ENCODE measurements at regions not wholly inside any gene's neighbourhood (a gene's known extent, or its start where the extent isn't known, plus 50 kb on each side); places are given as distances from the start of the nearest gene placed in this dataset.

GRCh38 chr5:54775645-54776044, 209.7 kb downstream of the ESM1 start:
- in situ Hi-C loops (cut with MboI; ENCODE audit: low sequenced_read_pairs) = no loop called here

DNA sequence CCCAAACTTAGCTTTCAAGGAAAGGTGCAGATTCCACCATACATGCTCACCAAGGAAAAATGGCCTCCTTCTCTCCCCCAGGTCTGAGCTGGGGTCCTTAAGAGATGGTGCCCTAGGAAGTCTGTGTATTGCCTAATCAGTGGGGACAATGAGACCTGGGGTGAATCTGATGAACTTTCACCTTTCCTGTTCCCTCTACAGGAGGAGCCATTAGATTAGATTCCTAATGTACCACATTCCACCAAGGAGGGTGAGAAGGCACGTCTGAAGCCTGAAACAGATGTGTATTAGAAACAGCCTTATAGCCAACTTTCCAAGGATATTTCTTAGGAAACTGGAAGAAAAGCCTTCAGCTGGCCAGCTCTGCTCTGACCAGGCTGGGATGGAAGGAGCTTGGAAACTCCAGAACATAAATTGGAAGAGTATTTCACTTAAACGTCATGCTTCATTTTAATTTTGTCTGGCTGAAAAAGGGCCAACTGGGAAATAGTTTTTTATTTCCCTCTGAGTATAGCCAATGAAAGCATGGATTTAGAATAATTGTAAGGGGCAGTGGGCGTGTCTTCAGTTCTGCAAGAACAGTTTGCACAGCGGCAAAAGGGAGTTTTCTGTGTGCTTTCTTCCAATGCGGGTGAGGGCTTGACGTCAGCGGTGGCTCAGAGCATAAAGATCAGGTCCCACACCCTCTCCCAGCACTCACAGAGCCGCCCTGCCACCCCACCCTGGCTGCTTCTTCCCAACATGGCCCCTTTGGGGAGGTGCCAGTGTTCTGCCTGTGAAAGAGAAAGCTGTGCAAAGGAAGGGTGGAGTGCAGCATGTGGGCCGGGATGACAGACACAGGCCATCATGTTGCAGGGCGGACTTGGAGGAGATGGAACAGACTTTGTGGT, 210.9 kb downstream of the ESM1 start:
- in situ Hi-C loops (cut with MboI; ENCODE audit: low sequenced_read_pairs) = no loop called here

DNA sequence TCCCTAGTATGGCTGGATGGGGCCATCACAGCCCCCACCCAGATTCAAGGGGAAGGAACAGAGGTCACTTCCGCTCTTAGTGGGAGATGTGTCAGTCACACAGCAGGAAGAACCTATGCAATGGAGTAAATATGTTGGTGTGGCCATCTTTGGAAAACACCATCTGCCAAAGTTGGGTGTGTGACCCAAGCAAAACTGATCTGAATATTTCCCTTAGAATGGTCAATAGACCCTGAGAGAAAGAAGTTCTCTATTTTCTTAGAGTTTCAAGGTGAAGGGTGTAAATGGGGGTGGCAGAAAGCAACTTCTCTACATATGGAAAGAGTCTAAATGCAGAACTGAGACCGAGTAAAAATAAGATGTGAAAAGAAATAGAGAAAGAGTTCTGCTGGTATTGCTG, 212.7 kb downstream of the ESM1 start:
- in situ Hi-C loops (cut with MboI; ENCODE audit: low sequenced_read_pairs) = no loop called here

- in situ Hi-C loops (cut with MboI; ENCODE audit: low sequenced_read_pairs) = no loop called here
Observed at GRCh38 chr5:54772231-54772630, 213.2 kb downstream of the ESM1 start.

GRCh38 chr5:54769746-54770145, 215.6 kb downstream of the ESM1 start:
- in situ Hi-C loops (cut with MboI; ENCODE audit: low sequenced_read_pairs) = no loop called here

- in situ Hi-C loops (cut with MboI; ENCODE audit: low sequenced_read_pairs) = no loop called here
Observed at GRCh38 chr5:54769072-54769471, 216.3 kb downstream of the ESM1 start.

GRCh38 chr5:54766748-54767147, 218.6 kb downstream of the ESM1 start:
- in situ Hi-C loops (cut with MboI; ENCODE audit: low sequenced_read_pairs) = no loop called here

- in situ Hi-C loops (cut with MboI; ENCODE audit: low sequenced_read_pairs) = no loop called here
Observed at GRCh38 chr5:54765165-54766028, 220.0 kb downstream of the ESM1 start.

GRCh38 chr5:54764102-54765090, 221.0 kb downstream of the ESM1 start:
- in situ Hi-C loops (cut with MboI; ENCODE audit: low sequenced_read_pairs) = no loop called here

DNA sequence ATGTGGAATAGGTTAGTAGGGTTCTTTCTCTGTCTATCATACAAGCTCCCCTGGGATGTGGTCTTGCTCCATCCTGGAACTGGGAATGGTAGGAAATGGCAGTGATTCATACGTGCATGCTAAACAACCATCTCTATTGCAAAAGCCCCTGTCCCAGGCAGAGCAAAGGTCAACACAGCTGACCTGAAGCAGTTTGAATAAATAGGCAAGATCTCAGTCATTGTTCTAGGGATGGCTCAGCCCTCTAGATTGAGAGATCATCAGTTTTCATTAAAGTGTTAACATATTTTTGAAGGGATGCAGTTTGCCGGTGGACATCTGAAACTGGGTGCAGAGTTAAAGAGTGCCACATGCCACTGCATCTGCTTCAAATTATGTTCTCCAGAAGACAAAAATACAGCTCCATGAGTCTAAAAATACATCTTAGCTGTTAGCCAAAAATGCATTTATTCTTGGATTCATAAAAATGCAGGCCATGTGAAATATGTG, 224.1 kb downstream of the ESM1 start:
- in situ Hi-C loops (cut with MboI; ENCODE audit: low sequenced_read_pairs) = no loop called here

DNA sequence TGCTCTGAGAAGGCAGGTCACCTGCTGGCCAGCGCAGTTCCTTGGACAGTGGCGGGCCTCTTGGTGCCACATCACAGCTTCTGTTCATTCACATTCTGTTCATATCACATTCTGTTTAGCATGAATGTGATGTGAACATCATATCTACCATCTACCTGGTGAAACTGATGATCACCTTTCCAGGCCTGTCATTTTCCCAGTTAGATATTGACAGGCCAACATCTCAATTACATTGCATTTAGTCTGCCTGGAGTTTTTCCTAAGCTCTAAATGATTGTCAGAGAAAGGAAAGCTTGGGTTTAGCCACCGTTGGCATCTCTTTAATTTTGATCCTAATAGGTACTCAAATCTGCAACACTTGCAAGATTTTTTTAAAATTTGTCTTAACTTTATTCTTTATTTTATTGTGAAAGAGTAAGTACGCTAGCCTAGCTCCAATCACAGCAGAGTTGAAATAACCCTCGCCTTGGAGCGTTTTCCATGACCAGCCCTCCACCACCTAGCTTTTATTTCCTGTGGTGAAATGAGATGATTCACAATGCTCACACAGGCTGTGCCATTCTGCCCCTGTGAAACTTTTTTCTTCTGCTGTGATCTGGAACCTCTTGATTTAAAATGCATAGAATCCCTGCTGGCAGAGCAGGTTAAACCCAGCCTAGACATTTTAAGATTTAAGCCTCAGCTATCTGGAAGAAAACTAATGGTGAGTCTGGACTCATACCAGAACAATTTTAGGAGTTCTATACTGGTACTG, 225.0 kb downstream of the ESM1 start:
- in situ Hi-C loops (cut with MboI; ENCODE audit: low sequenced_read_pairs) = no loop called here

DNA sequence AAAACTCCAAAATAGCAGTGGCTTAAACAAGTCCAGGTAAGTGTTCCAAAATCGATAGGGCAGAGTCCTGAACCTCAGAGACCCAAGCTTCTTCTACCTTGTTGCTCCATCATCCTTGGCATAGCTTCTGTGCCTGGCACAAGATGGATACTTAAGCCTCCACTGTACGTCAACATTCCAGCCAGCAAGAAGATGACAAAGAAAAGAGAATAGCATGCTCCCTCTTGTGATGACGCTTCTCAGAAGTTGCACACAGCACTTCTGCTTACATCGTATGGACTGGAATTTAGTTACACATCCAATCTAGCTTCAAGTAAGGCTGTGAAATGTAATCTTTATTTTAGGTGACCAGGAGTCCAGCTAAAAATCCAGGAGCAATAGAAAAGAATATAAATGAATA, 227.4 kb downstream of the ESM1 start:
- in situ Hi-C loops (cut with MboI; ENCODE audit: low sequenced_read_pairs) = no loop called here

GRCh38 chr5:54757541-54757940, 227.9 kb downstream of the ESM1 start:
- in situ Hi-C loops (cut with MboI; ENCODE audit: low sequenced_read_pairs) = no loop called here

- in situ Hi-C loops (cut with MboI; ENCODE audit: low sequenced_read_pairs) = no loop called here
Observed at GRCh38 chr5:54756796-54757402, 228.5 kb downstream of the ESM1 start.

DNA sequence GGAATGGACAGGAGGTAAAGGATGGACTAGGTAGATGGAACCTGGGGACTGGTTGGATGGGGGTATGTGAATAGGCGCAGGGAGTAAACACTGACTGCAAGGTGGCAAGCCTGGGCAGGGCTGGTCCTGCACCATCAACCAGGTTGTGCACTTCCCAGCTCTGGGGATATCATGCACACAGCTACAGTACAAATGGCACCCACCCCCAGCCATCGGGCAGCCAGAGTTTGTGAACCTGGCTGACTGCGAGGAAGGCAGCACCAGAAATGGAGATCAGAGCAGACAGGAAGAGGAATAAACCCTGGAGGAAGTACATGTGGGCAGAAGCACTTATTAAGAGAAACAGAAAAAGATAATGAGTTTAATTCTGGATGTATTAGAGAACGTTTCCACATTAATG, 229.1 kb downstream of the ESM1 start:
- in situ Hi-C loops (cut with MboI; ENCODE audit: low sequenced_read_pairs) = no loop called here

DNA sequence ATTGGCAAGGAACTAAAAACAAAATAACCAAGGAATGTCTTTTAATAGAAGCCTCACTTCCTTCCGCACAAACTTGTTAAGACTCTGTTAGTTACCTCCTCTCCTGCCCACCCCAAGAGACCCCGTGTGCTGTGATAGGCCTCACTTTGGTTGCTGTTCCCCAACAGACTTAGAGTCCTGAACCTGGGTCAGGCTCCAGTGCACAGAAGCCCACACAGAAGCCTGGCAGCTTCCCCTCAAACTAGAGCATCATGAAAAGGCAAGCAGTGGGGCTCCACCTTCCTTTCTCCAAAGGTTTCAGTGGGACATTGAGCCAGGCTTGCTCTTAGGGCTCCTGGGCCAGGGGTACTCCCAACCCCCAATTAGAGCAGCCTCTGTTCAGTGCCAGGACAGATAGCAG, 230.5 kb downstream of the ESM1 start:
- in situ Hi-C loops (cut with MboI; ENCODE audit: low sequenced_read_pairs) = no loop called here

- in situ Hi-C loops (cut with MboI; ENCODE audit: low sequenced_read_pairs) = no loop called here
Observed at GRCh38 chr5:54754420-54754819, 231.0 kb downstream of the ESM1 start.

- in situ Hi-C loops (cut with MboI; ENCODE audit: low sequenced_read_pairs) = no loop called here
Observed at GRCh38 chr5:54753753-54754152, 231.6 kb downstream of the ESM1 start.

GRCh38 chr5:54753034-54753433, 232.4 kb downstream of the ESM1 start:
- in situ Hi-C loops (cut with MboI; ENCODE audit: low sequenced_read_pairs) = no loop called here

All from HL-60/S4 treated with retinoic acid at 250 ng/mL for 4 days and 3 days (cell line).